Mucosa of descending colon (tissue), 3 donors: ENCODE measurements at regions not wholly inside any gene's neighbourhood (a gene's known extent, or its start where the extent isn't known, plus 50 kb on each side); places are given as distances from the start of the nearest gene placed in this dataset.

ENCODE experiments used
- ATAC-seq: fragments of 200-7000 bp; cut with Tn5 transposase; one replicate; pipeline ENCODE4 v1.9.1; 2020; ENCODE audit warnings: mild to moderate bottlenecking, moderate library complexity
- DNase-seq, 3 donors: peaks; one replicate each; pipeline ENCODE4 v3.0.0-alpha.2; 2020
- H3K36me3 ChIP-seq: fragments of 200-600 bp; one replicate; pipeline ENCODE4 v1.8.0; 2021; ENCODE audit warnings: low read depth, mild to moderate bottlenecking
- H3K4me1 ChIP-seq: fragments of 200-600 bp; one replicate; pipeline ENCODE4 v1.8.0; 2021; ENCODE audit warnings: low read depth, mild to moderate bottlenecking
- H3K4me3 ChIP-seq: fragments of 200-600 bp; one replicate; pipeline ENCODE4 v1.8.0; 2021; ENCODE audit warnings: mild to moderate bottlenecking
- H3K9me3 ChIP-seq: fragments of 200-600 bp; one replicate; pipeline ENCODE4 v1.8.0; 2021; ENCODE audit warnings: mild to moderate bottlenecking
- intact Hi-C, 2 donors: fragments of 100-400 bp; cut with DNase I in 1 of 2; cut with micrococcal nuclease in 1 of 2; formaldehyde crosslinking; loops; one replicate each; pipeline versions ENCODE4 v1.11.0 to v1.11.1; 2022; cut with DNase I, micrococcal nuclease
- TF ChIP-seq, protein P1 (sequence below): fragments of 200-600 bp; IDR thresholded peaks from one replicate; pipeline ENCODE4 v1.8.0; 2022; ENCODE audit warnings: antibody characterized with exemption, mild to moderate bottlenecking
- donor health status: DM: no; HTN: no; CAD: no; lungs with moderate emphysema.
- donor health status: DM: no; HTN: no; CAD: no.
- donor health status: DM: no; HTN: yes; CAD: no.

DNA sequence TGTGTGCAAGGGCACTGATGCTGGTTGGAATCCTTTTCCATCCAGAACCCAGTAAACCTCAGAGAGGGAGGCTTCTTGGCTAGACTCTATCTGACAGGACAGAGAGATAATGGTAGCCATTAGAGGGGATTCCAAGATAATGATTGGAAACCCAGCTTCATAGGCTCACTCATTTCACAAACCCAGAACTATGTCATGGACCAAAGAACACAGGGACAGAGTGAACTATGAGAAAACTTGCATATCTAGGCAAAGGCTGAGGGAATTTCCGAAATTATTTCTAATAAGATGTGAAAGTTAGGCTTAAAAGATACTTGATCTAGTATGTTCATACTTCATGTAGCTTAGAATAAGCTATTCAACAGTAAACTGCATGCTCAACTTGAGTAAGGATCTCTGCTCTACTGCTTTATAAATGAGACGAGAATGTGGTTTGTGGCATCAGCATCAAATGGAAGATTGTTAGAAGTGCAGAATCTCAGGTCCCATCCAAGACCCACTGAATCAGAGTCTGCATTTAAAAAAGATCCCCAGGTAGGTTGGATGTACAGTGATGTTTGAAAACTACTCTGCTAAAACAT, 261.4 kb downstream of the DMRT2 start:
- TF ChIP-seq, protein P1, sequence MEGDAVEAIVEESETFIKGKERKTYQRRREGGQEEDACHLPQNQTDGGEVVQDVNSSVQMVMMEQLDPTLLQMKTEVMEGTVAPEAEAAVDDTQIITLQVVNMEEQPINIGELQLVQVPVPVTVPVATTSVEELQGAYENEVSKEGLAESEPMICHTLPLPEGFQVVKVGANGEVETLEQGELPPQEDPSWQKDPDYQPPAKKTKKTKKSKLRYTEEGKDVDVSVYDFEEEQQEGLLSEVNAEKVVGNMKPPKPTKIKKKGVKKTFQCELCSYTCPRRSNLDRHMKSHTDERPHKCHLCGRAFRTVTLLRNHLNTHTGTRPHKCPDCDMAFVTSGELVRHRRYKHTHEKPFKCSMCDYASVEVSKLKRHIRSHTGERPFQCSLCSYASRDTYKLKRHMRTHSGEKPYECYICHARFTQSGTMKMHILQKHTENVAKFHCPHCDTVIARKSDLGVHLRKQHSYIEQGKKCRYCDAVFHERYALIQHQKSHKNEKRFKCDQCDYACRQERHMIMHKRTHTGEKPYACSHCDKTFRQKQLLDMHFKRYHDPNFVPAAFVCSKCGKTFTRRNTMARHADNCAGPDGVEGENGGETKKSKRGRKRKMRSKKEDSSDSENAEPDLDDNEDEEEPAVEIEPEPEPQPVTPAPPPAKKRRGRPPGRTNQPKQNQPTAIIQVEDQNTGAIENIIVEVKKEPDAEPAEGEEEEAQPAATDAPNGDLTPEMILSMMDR, result no peak
- Histone ChIP-seq H3K9me3 (no peaks in the 10 kb centered on the region), H3K4me1 (no peaks in the 10 kb centered on the region), H3K4me3 (no peak overlapping the region), H3K36me3 (no peaks in the 10 kb centered on the region)
- no peak for ATAC-seq
- intact Hi-C loops, result no loop called here
- no peak for DNase-seq

DNA sequence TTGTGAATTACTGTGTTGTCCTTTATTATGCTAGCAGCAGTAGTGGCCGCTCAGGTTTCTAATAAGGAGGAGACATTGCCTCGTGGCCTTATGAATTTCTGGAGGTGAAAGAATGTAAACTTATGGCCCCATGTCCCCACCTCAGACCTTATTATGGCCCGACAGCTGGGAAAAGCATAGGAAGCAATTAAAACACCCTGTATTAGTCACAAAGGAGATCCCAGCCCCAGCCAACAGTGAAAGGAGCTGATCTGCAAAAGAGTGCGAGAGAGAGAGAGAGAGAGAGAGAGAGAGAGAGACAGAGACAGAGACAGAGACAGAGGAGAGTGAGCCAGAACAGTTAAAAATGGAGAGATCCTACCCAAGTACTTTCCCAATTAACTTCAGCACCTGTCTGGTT, 269.3 kb downstream of the DMRT2 start:
- TF ChIP-seq, protein P1, result no peak
- Histone ChIP-seq H3K4me1 (no peaks in the 10 kb centered on the region), H3K4me3 (no peak overlapping the region), H3K36me3 (no peaks in the 10 kb centered on the region), H3K9me3 (no peaks in the 10 kb centered on the region)
- intact Hi-C loops, result no loop called here
- ATAC-seq (no peak), DNase-seq (no peak)

- intact Hi-C loops, result no loop called here
- ATAC-seq (no peak), DNase-seq (no peak)
- no peak overlapping the region for H3K4me3 ChIP-seq
- H3K4me1 ChIP-seq, result no peaks in the 10 kb centered on the region
- TF ChIP-seq, protein P1, result no peak
- H3K36me3 ChIP-seq, result no peaks in the 10 kb centered on the region
- no peaks in the 10 kb centered on the region for H3K9me3 ChIP-seq
Observed at GRCh38 chr9:1320051-1320557, 269.9 kb downstream of the DMRT2 start.

GRCh38 chr9:1320607-1321195, 270.5 kb downstream of the DMRT2 start:
- TF ChIP-seq, protein P1, result no peak
- intact Hi-C loops, result no loop called here
- DNase-seq (no peak), ATAC-seq (no peak)
- no peaks in the 10 kb centered on the region for H3K9me3 ChIP-seq
- no peaks in the 10 kb centered on the region for H3K36me3 ChIP-seq
- no peak overlapping the region for H3K4me3 ChIP-seq
- no peaks in the 10 kb centered on the region for H3K4me1 ChIP-seq

DNA sequence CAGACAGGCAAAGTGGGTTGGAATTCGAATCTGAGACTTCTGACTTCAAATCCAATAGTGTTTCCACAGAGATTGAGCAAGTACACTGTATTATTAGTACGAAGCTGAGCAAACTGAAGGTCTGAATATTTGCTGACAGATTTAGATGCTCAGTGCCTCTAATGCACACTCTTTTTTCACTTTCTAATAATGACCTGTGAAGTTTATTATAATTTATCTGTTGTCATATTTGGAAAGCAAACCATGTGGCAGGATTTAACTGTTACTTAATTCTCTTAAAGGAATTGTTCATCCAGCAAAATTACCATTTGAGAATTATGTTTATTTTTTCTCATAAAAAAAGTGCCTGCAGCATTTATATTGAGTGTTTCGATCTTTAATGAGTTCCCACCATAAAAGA, 277.3 kb downstream of the DMRT2 start:
- H3K36me3 ChIP-seq, result no peaks in the 10 kb centered on the region
- TF ChIP-seq, protein P1, result no peak
- H3K4me3 ChIP-seq, result no peak overlapping the region
- no peaks in the 10 kb centered on the region for H3K4me1 ChIP-seq
- DNase-seq, result no peak
- intact Hi-C loops, result no loop called here
- no peaks in the 10 kb centered on the region for H3K9me3 ChIP-seq
- no peak for ATAC-seq
